Activated naive CD8-positive, alpha-beta T cell treated with anti-CD3 and anti-CD28 coated beads, Interleukin-2, amount 10 ng/mL, durations not matched to agents 7 days and 5 days (primary cell): ENCODE measurements at regions not wholly inside any gene's neighbourhood (a gene's known extent, or its start where the extent isn't known, plus 50 kb on each side); places are given as distances from the start of the nearest gene placed in this dataset.
"Not testable (repeated sequence)": the region's sequence is repeated elsewhere in the genome, so short reads cannot be mapped to it uniquely, and the experiment has no call there.

Experiments used
- ATAC-seq: fragments of 150-1000 bp; cut with Tn5 transposase; one replicate; pipeline ENCODE4 v1.10.0; 2021; ENCODE audit warnings: low read depth, moderate library complexity
- POLR2A ChIA-PET: fragments of 350-600 bp; sonication (Branson Sonifier 250); formaldehyde crosslinking; loops from one replicate; lab custom pipeline; 2021; ENCODE audit warnings: antibody characterized with exemption; lab: Charles Lee
- DNase-seq: peaks from one replicate; pipeline ENCODE4 v3.0.0; 2021
- H3K27ac Mint-ChIP-seq: one replicate; pipeline ENCODE4 v1.8.0; 2022; ENCODE audit warnings: mild to moderate bottlenecking, mixed read lengths
- H3K27me3 Mint-ChIP-seq: one replicate; pipeline ENCODE4 v1.8.0; 2022; ENCODE audit warnings: mild to moderate bottlenecking, moderate library complexity, mixed read lengths
- H3K36me3 Mint-ChIP-seq: one replicate; pipeline ENCODE4 v1.8.0; 2021; ENCODE audit warnings: mild to moderate bottlenecking, mixed read lengths
- H3K4me1 Mint-ChIP-seq: one replicate; pipeline ENCODE4 v1.8.0; 2021; ENCODE audit warnings: mixed read lengths
- H3K4me3 Mint-ChIP-seq: one replicate; pipeline ENCODE4 v1.8.0; 2022; ENCODE audit warnings: mild to moderate bottlenecking, moderate library complexity, mixed read lengths
- H3K9me3 Mint-ChIP-seq: one replicate; pipeline ENCODE4 v1.8.0; 2021; ENCODE audit warnings: mixed read lengths

- no peak for DNase-seq
- Mint-ChIP-seq H3K27me3 (no peaks in the 10 kb centered on the region), H3K4me3 (no peak overlapping the region), H3K4me1 (no peaks in the 10 kb centered on the region), H3K27ac (no peak overlapping the region), H3K9me3 (no peaks in the 10 kb centered on the region), H3K36me3 (no peaks in the 10 kb centered on the region)
- POLR2A ChIA-PET = no interaction called here
- no peak for ATAC-seq
These were observed 629.1 kb downstream of the RWDD3 start for GRCh38 chr1:95863086-95863485.

GRCh38 chr1:95865769-95866168, 631.8 kb downstream of the RWDD3 start:
- DNase-seq = no peak
- Mint-ChIP-seq H3K9me3 (peaks cover 4% of the 10 kb centered on the region), H3K27me3 (no peaks in the 10 kb centered on the region), H3K27ac (no peak overlapping the region), H3K4me1 (no peaks in the 10 kb centered on the region), H3K36me3 (no peaks in the 10 kb centered on the region), H3K4me3 (no peak overlapping the region)
- ATAC-seq = no peak
- POLR2A ChIA-PET = no interaction called here

- Mint-ChIP-seq H3K4me3 (no peak overlapping the region), H3K27me3 (no peaks in the 10 kb centered on the region), H3K9me3 (peaks cover 6% of the 10 kb centered on the region), H3K4me1 (no peaks in the 10 kb centered on the region), H3K27ac (no peak overlapping the region), H3K36me3 (no peaks in the 10 kb centered on the region)
- POLR2A ChIA-PET = no interaction called here
- no peak for DNase-seq
- ATAC-seq = no peak
These were observed 642.3 kb downstream of the RWDD3 start for GRCh38 chr1:95876276-95876675.

GRCh38 chr1:95879498-95880050, 645.6 kb downstream of the RWDD3 start:
- Mint-ChIP-seq H3K9me3 (peaks cover 6% of the 10 kb centered on the region), H3K36me3 (no peaks in the 10 kb centered on the region), H3K27ac (no peak overlapping the region), H3K4me1 (no peaks in the 10 kb centered on the region), H3K4me3 (no peak overlapping the region), H3K27me3 (no peaks in the 10 kb centered on the region)
- POLR2A ChIA-PET = no interaction called here
- no peak for DNase-seq
- ATAC-seq = no peak

GRCh38 chr1:95888941-95889390, 655.0 kb downstream of the RWDD3 start:
- no peaks in the 10 kb centered on the region for H3K36me3 Mint-ChIP-seq
- no peak overlapping the region for H3K27ac Mint-ChIP-seq
- no peaks in the 10 kb centered on the region for H3K27me3 Mint-ChIP-seq
- H3K4me3 Mint-ChIP-seq = no peak overlapping the region
- no peaks in the 10 kb centered on the region for H3K4me1 Mint-ChIP-seq
- DNase-seq = no peak
- no peak for ATAC-seq
- H3K9me3 Mint-ChIP-seq = peaks cover 1% of the 10 kb centered on the region
- POLR2A ChIA-PET = no interaction called here

- ATAC-seq (no peak), DNase-seq (no peak)
- peaks cover 1% of the 10 kb centered on the region for H3K9me3 Mint-ChIP-seq
- no peaks in the 10 kb centered on the region for H3K36me3 Mint-ChIP-seq
- no peaks in the 10 kb centered on the region for H3K27me3 Mint-ChIP-seq
- POLR2A ChIA-PET = no interaction called here
- no peak overlapping the region for H3K27ac Mint-ChIP-seq
- H3K4me1 Mint-ChIP-seq = no peaks in the 10 kb centered on the region
- no peak overlapping the region for H3K4me3 Mint-ChIP-seq
These were observed 655.4 kb downstream of the RWDD3 start for GRCh38 chr1:95889400-95889799.

GRCh38 chr1:95893921-95894320, 659.9 kb downstream of the RWDD3 start:
- POLR2A ChIA-PET = no interaction called here
- H3K27ac Mint-ChIP-seq = no peak overlapping the region
- DNase-seq (no peak), ATAC-seq (no peak)
- H3K36me3 Mint-ChIP-seq = no peaks in the 10 kb centered on the region
- peaks cover 5% of the 10 kb centered on the region for H3K9me3 Mint-ChIP-seq
- H3K4me1 Mint-ChIP-seq = no peaks in the 10 kb centered on the region
- no peak overlapping the region for H3K4me3 Mint-ChIP-seq
- H3K27me3 Mint-ChIP-seq = no peaks in the 10 kb centered on the region

- POLR2A ChIA-PET = no interaction called here
- Mint-ChIP-seq H3K27me3 (no peaks in the 10 kb centered on the region), H3K9me3 (peaks cover 7% of the 10 kb centered on the region), H3K4me3 (no peak overlapping the region), H3K36me3 (no peaks in the 10 kb centered on the region), H3K4me1 (no peaks in the 10 kb centered on the region), H3K27ac (no peak overlapping the region)
- DNase-seq (no peak), ATAC-seq (no peak)
These were observed 669.0 kb downstream of the RWDD3 start for GRCh38 chr1:95903060-95903459.

- ATAC-seq = no peak
- Mint-ChIP-seq H3K36me3 (no peaks in the 10 kb centered on the region), H3K4me1 (no peaks in the 10 kb centered on the region), H3K4me3 (no peak overlapping the region), H3K9me3 (peaks cover 5% of the 10 kb centered on the region), H3K27me3 (no peaks in the 10 kb centered on the region), H3K27ac (no peak overlapping the region)
- no peak for DNase-seq
- POLR2A ChIA-PET = no interaction called here
These were observed 671.9 kb downstream of the RWDD3 start for GRCh38 chr1:95905818-95906395.

GRCh38 chr1:95911739-95912138, 677.7 kb downstream of the RWDD3 start:
- DNase-seq, ATAC-seq, H3K27me3 Mint-ChIP-seq, H3K9me3 Mint-ChIP-seq, H3K27ac Mint-ChIP-seq, H3K36me3 Mint-ChIP-seq, H3K4me1 Mint-ChIP-seq, H3K4me3 Mint-ChIP-seq, POLR2A ChIA-PET: not testable (repeated sequence)

- no peaks in the 10 kb centered on the region for H3K27me3 Mint-ChIP-seq
- no peaks in the 10 kb centered on the region for H3K4me1 Mint-ChIP-seq
- no peak overlapping the region for H3K4me3 Mint-ChIP-seq
- POLR2A ChIA-PET = no interaction called here
- ATAC-seq (no peak), DNase-seq (no peak)
- H3K36me3 Mint-ChIP-seq = no peaks in the 10 kb centered on the region
- peaks cover 1% of the 10 kb centered on the region for H3K9me3 Mint-ChIP-seq
- no peak overlapping the region for H3K27ac Mint-ChIP-seq
These were observed 682.6 kb downstream of the RWDD3 start for GRCh38 chr1:95916616-95917015.

- no peaks in the 10 kb centered on the region for H3K27me3 Mint-ChIP-seq
- H3K4me1 Mint-ChIP-seq = no peaks in the 10 kb centered on the region
- POLR2A ChIA-PET = no interaction called here
- DNase-seq (no peak), ATAC-seq (no peak)
- H3K27ac Mint-ChIP-seq = no peak overlapping the region
- no peaks in the 10 kb centered on the region for H3K36me3 Mint-ChIP-seq
- H3K9me3 Mint-ChIP-seq = peaks cover 2% of the 10 kb centered on the region
- no peak overlapping the region for H3K4me3 Mint-ChIP-seq
These were observed 690.7 kb downstream of the RWDD3 start for GRCh38 chr1:95924684-95925083.

- Mint-ChIP-seq H3K27ac (no peak overlapping the region), H3K27me3 (no peaks in the 10 kb centered on the region), H3K4me3 (no peak overlapping the region), H3K4me1 (no peaks in the 10 kb centered on the region), H3K9me3 (peaks cover 2% of the 10 kb centered on the region), H3K36me3 (no peaks in the 10 kb centered on the region)
- POLR2A ChIA-PET = no interaction called here
- ATAC-seq (no peak), DNase-seq (no peak)
These were observed 692.3 kb downstream of the RWDD3 start for GRCh38 chr1:95926331-95926730.

GRCh38 chr1:95927061-95927460, 693.1 kb downstream of the RWDD3 start:
- no peak overlapping the region for H3K4me3 Mint-ChIP-seq
- no peaks in the 10 kb centered on the region for H3K4me1 Mint-ChIP-seq
- peaks cover 2% of the 10 kb centered on the region for H3K9me3 Mint-ChIP-seq
- H3K27me3 Mint-ChIP-seq = no peaks in the 10 kb centered on the region
- DNase-seq = no peak
- H3K36me3 Mint-ChIP-seq = no peaks in the 10 kb centered on the region
- ATAC-seq = no peak
- no peak overlapping the region for H3K27ac Mint-ChIP-seq
- POLR2A ChIA-PET = no interaction called here
